Sigmoid colon (tissue), 3 donors: ENCODE measurements at regions not wholly inside any gene's neighbourhood (a gene's known extent, or its start where the extent isn't known, plus 50 kb on each side); places are given as distances from the start of the nearest gene placed in this dataset.

Experiments
- POLR2A ChIP-seq, 2 donors: fragments of 450-650 bp; IDR thresholded peaks; one replicate each; pipeline ENCODE4 v1.6.1; 2016; ENCODE audit warnings: antibody characterized with exemption in 2 of 2, mild to moderate bottlenecking in 2 of 2, moderate library complexity in 2 of 2
- TF ChIP-seq, protein P1 (sequence below), 4 experiments: fragments of 450-650 bp in 3 of 4; fragments of 200-600 bp in 1 of 4; IDR thresholded peaks; one replicate each; pipeline ENCODE4 v1.5.1; 2016 to 2019; ENCODE audit warnings: antibody characterized with exemption in 4 of 4, mild to moderate bottlenecking in 3 of 4, moderate library complexity in 2 of 4

DNA sequence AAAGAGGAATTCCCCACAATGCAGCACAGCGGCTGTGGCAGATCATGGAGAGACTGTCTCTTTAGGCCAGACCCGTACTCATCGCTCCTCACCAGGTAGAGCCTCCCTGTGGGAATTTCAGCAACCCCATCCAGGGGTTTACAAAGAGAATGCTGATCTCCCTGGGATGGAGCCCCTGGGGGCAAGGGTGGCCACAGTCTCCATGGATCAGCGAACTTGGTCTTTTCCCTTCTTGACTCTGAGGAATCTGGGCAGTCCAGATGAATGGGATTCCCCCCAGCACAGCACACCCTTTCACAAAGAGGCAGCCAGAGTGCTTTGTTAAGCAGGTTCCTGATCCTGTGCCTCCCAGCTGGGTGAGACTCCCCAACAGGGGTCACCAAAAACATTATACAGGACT, 108.7 kb upstream of the RGMB start:
- no peak for TF ChIP-seq POLR2A (IDR thresholded peaks at IDR 0.05)
- TF ChIP-seq, protein P1, sequence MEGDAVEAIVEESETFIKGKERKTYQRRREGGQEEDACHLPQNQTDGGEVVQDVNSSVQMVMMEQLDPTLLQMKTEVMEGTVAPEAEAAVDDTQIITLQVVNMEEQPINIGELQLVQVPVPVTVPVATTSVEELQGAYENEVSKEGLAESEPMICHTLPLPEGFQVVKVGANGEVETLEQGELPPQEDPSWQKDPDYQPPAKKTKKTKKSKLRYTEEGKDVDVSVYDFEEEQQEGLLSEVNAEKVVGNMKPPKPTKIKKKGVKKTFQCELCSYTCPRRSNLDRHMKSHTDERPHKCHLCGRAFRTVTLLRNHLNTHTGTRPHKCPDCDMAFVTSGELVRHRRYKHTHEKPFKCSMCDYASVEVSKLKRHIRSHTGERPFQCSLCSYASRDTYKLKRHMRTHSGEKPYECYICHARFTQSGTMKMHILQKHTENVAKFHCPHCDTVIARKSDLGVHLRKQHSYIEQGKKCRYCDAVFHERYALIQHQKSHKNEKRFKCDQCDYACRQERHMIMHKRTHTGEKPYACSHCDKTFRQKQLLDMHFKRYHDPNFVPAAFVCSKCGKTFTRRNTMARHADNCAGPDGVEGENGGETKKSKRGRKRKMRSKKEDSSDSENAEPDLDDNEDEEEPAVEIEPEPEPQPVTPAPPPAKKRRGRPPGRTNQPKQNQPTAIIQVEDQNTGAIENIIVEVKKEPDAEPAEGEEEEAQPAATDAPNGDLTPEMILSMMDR (IDR thresholded peaks at IDR 0.05), result no peak
